ENCODE measurements at regions not wholly inside any gene's neighbourhood (a gene's known extent, or its start where the extent isn't known, plus 50 kb on each side); places are given as distances from the start of the nearest gene placed in this dataset.

GRCh38 chr12:68532204-68532886, 78.4 kb upstream of the RAP1B start:
- no peak for TF ChIP-seq CTCF (IDR thresholded peaks at IDR 0.05 in 2 of 3, conservative IDR thresholded peaks at IDR 0.05 in 1 of 3; ENCODE audit: borderline replicate concordance in 1 of 3, insufficient read depth in 1 of 3, low read depth in 2 of 3, low read length in 2 of 3)
- no peak for TF ChIP-seq EZH2 (IDR thresholded peaks at IDR 0.05)
- no peak for TF ChIP-seq POLR2A (IDR thresholded peaks at IDR 0.05; ENCODE audit: borderline replicate concordance, extremely low read depth, insufficient read depth, insufficient read length)
- TF ChIP-seq ZNF274 (IDR thresholded peaks at IDR 0.05; ENCODE audit: low read depth, low read length): no peak
- no peak for TF ChIP-seq ZBTB33 (IDR thresholded peaks at IDR 0.05; ENCODE audit: extremely low read depth, insufficient replicate concordance, low read length)
- TF ChIP-seq SRF (IDR thresholded peaks at IDR 0.05; ENCODE audit: low read depth): no peak
- TF ChIP-seq MAX (IDR thresholded peaks at IDR 0.05): no peak
- no peak for TF ChIP-seq CEBPB (IDR thresholded peaks at IDR 0.05; ENCODE audit: low read depth)
